Osteoblast (primary cell): ENCODE measurements at regions not wholly inside any gene's neighbourhood (a gene's known extent, or its start where the extent isn't known, plus 50 kb on each side); places are given as distances from the start of the nearest gene placed in this dataset.

Experiments
- DNase-seq: peaks from one replicate; pipeline ENCODE4 v3.0.0; 2011; ENCODE audit warnings: low spot score, mixed read lengths; ENCODE audit not compliant: insufficient read length; ENCODE audit errors: missing footprints
- H2AFZ ChIP-seq: 2 replicates; pipeline ENCODE4 v1.6.0; 2011; ENCODE audit warnings: mild to moderate bottlenecking, low read length
- H3K27ac ChIP-seq: 2 replicates; pipeline ENCODE4 v1.5.1; 2011; ENCODE audit warnings: mild to moderate bottlenecking, low read depth, low read length, moderate library complexity
- H3K27me3 ChIP-seq: 2 replicates; pipeline ENCODE4 v1.6.0; 2012; ENCODE audit warnings: mild to moderate bottlenecking, control low read depth, inconsistent platforms, low read length, moderate library complexity; ENCODE audit not compliant: insufficient read depth
- H3K36me3 ChIP-seq: 2 replicates; pipeline ENCODE4 v1.5.1; 2011; ENCODE audit warnings: mild to moderate bottlenecking, low read length, control low read depth, moderate library complexity; ENCODE audit not compliant: insufficient read depth
- H3K4me1 ChIP-seq: 2 replicates; pipeline ENCODE4 v1.5.1; 2011; ENCODE audit warnings: mild to moderate bottlenecking, low read length, control low read depth, moderate library complexity; ENCODE audit not compliant: insufficient read depth
- H3K4me2 ChIP-seq: 2 replicates; pipeline ENCODE4 v1.6.0; 2011; ENCODE audit warnings: mild to moderate bottlenecking, low read length; ENCODE audit not compliant: insufficient read depth
- H3K4me3 ChIP-seq: fragments of 200-600 bp; sonication (generic); 3 replicates; pipeline ENCODE4 v1.5.1; 2012; ENCODE audit warnings: mild to moderate bottlenecking, low read length, inconsistent platforms; ENCODE audit not compliant: insufficient read depth
- H3K79me2 ChIP-seq: 2 replicates; pipeline ENCODE4 v1.6.0; 2012; ENCODE audit warnings: mild to moderate bottlenecking, low read length, control low read depth, inconsistent platforms; ENCODE audit not compliant: insufficient read depth
- H3K9me3 ChIP-seq: 2 replicates; pipeline ENCODE4 v1.5.1; 2011; ENCODE audit warnings: low read depth, low read length, control low read depth
- H4K20me1 ChIP-seq: 2 replicates; pipeline ENCODE4 v1.6.0; 2012; ENCODE audit warnings: mild to moderate bottlenecking, low read length, control low read depth; ENCODE audit not compliant: insufficient read depth
- CTCF ChIP-seq: IDR thresholded peaks from 2 replicates; pipeline ENCODE4 v1.5.1; 2011; ENCODE audit warnings: mild to moderate bottlenecking, low read depth, low read length, moderate library complexity; ENCODE audit errors: extremely low read depth

- Histone ChIP-seq H3K79me2 (no peaks in the 10 kb centered on the region), H3K27me3 (no peaks in the 10 kb centered on the region), H3K36me3 (no peaks in the 10 kb centered on the region), H3K27ac (no peak overlapping the region), H2AFZ (peak overlapping the region; percentile 87), H3K4me3 (no peak overlapping the region), H3K4me2 (no peak overlapping the region), H3K4me1 (peaks cover 9% of the 10 kb centered on the region), H4K20me1 (no peaks in the 10 kb centered on the region), H3K9me3 (no peaks in the 10 kb centered on the region)
- TF ChIP-seq CTCF: no peak
- DNase-seq: no peak
Measured at GRCh38 chr12:88934163-88934747, 354.0 kb upstream of the KITLG start.

- Histone ChIP-seq H4K20me1 (no peaks in the 10 kb centered on the region), H3K4me3 (no peak overlapping the region), H3K27ac (no peak overlapping the region), H3K79me2 (no peaks in the 10 kb centered on the region), H3K27me3 (no peaks in the 10 kb centered on the region), H3K4me2 (no peak overlapping the region), H3K36me3 (no peaks in the 10 kb centered on the region), H3K4me1 (peaks cover 9% of the 10 kb centered on the region), H2AFZ (no peak overlapping the region), H3K9me3 (no peaks in the 10 kb centered on the region)
- no peak for DNase-seq
- TF ChIP-seq CTCF: no peak
Measured at GRCh38 chr12:88932457-88932856, 352.2 kb upstream of the KITLG start.

- Histone ChIP-seq H3K9me3 (no peaks in the 10 kb centered on the region), H3K4me1 (peaks cover 12% of the 10 kb centered on the region), H3K36me3 (no peaks in the 10 kb centered on the region), H3K4me3 (no peak overlapping the region), H3K27ac (no peak overlapping the region), H3K79me2 (no peaks in the 10 kb centered on the region), H4K20me1 (no peaks in the 10 kb centered on the region), H3K27me3 (no peaks in the 10 kb centered on the region), H2AFZ (no peak overlapping the region), H3K4me2 (no peak overlapping the region)
- no peak for DNase-seq
- no peak for TF ChIP-seq CTCF
Measured at GRCh38 chr12:88931598-88931997, 351.3 kb upstream of the KITLG start.

- Histone ChIP-seq H3K4me1 (peaks cover 29% of the 10 kb centered on the region), H4K20me1 (no peaks in the 10 kb centered on the region), H3K36me3 (no peaks in the 10 kb centered on the region), H3K4me3 (no peak overlapping the region), H3K79me2 (no peaks in the 10 kb centered on the region), H2AFZ (no peak overlapping the region), H3K27me3 (no peaks in the 10 kb centered on the region), H3K27ac (peak overlapping the region; percentile 76), H3K9me3 (no peaks in the 10 kb centered on the region), H3K4me2 (peak overlapping the region; percentile 62)
- no peak for TF ChIP-seq CTCF
- DNase-seq: no peak
Measured at GRCh38 chr12:88925454-88925853, 345.2 kb upstream of the KITLG start.
